HEK293 (cell line): ENCODE measurements at regions not wholly inside any gene's neighbourhood (a gene's known extent, or its start where the extent isn't known, plus 50 kb on each side); places are given as distances from the start of the nearest gene placed in this dataset.

Experiments used
- ZNF16 ChIP-seq: fragments of 450-650 bp; formaldehyde crosslinking; IDR thresholded peaks from 2 replicates; pipeline ENCODE4 v1.5.1; 2016; ENCODE audit warnings: low read depth, missing biosample characterization, missing genetic modification characterization
- ZNF544 ChIP-seq: fragments of 450-650 bp; formaldehyde crosslinking; IDR thresholded peaks from 2 replicates; pipeline ENCODE4 v1.5.0; 2017; ENCODE audit warnings: missing biosample characterization, missing genetic modification characterization
- TF ChIP-seq, protein P1 (sequence below): fragments of 450-650 bp; formaldehyde crosslinking; IDR thresholded peaks from 2 replicates; pipeline ENCODE4 v1.5.1; 2016; ENCODE audit warnings: missing biosample characterization, missing genetic modification characterization

DNA sequence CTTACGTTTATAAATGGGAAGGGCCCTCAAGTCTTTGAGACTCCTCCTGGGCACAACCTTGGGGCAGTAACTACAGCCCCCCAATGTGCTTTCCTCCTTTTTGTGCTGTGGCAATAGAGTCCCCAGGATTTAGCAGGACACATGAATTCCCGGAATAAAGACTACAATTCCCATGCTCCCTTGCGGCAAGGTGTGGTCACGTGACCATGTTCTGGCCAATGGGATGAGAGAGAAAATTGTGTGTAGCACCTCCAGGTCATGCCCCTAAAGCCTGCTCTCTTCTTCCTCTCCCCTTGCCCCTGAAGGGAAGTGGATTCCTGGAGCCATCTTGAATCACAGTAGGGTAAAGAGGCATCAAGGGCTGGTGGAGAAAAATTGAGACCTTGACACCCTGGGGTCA is 295.1 kb upstream of the SFSWAP start:
- TF ChIP-seq ZNF544 (tag by site-specific recombination) (no peak), ZNF16 (no peak)
- TF ChIP-seq, protein P1, sequence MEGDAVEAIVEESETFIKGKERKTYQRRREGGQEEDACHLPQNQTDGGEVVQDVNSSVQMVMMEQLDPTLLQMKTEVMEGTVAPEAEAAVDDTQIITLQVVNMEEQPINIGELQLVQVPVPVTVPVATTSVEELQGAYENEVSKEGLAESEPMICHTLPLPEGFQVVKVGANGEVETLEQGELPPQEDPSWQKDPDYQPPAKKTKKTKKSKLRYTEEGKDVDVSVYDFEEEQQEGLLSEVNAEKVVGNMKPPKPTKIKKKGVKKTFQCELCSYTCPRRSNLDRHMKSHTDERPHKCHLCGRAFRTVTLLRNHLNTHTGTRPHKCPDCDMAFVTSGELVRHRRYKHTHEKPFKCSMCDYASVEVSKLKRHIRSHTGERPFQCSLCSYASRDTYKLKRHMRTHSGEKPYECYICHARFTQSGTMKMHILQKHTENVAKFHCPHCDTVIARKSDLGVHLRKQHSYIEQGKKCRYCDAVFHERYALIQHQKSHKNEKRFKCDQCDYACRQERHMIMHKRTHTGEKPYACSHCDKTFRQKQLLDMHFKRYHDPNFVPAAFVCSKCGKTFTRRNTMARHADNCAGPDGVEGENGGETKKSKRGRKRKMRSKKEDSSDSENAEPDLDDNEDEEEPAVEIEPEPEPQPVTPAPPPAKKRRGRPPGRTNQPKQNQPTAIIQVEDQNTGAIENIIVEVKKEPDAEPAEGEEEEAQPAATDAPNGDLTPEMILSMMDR (tag by site-specific recombination): no peak
